22Rv1 (cell line): ENCODE measurements at regions not wholly inside any gene's neighbourhood (a gene's known extent, or its start where the extent isn't known, plus 50 kb on each side); places are given as distances from the start of the nearest gene placed in this dataset.

ENCODE experiments used
- H3K27ac ChIP-seq: fragments of 450-650 bp; 2 replicates; pipeline ENCODE4 v1.5.1; 2017
- ZFX ChIP-seq: fragments of 450-650 bp; IDR thresholded peaks from 2 replicates; pipeline ENCODE4 v1.6.1; 2017; ENCODE audit warnings: antibody characterized with exemption, borderline replicate concordance
- TF ChIP-seq, protein P1 (sequence below): fragments of 450-650 bp; IDR thresholded peaks from 2 replicates; pipeline ENCODE4 v1.5.1; 2017; ENCODE audit warnings: mild to moderate bottlenecking

GRCh38 chr1:229984310-229984991 is 82.6 kb upstream of the GALNT2 start:
- no peak for TF ChIP-seq ZFX
- TF ChIP-seq, protein P1, sequence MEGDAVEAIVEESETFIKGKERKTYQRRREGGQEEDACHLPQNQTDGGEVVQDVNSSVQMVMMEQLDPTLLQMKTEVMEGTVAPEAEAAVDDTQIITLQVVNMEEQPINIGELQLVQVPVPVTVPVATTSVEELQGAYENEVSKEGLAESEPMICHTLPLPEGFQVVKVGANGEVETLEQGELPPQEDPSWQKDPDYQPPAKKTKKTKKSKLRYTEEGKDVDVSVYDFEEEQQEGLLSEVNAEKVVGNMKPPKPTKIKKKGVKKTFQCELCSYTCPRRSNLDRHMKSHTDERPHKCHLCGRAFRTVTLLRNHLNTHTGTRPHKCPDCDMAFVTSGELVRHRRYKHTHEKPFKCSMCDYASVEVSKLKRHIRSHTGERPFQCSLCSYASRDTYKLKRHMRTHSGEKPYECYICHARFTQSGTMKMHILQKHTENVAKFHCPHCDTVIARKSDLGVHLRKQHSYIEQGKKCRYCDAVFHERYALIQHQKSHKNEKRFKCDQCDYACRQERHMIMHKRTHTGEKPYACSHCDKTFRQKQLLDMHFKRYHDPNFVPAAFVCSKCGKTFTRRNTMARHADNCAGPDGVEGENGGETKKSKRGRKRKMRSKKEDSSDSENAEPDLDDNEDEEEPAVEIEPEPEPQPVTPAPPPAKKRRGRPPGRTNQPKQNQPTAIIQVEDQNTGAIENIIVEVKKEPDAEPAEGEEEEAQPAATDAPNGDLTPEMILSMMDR, result no peak
- H3K27ac ChIP-seq, result no peak overlapping the region

- no peak for TF ChIP-seq ZFX
- TF ChIP-seq, protein P1, result no peak
These were observed 81.9 kb upstream of the GALNT2 start for GRCh38 chr1:229984992-229985612.

DNA sequence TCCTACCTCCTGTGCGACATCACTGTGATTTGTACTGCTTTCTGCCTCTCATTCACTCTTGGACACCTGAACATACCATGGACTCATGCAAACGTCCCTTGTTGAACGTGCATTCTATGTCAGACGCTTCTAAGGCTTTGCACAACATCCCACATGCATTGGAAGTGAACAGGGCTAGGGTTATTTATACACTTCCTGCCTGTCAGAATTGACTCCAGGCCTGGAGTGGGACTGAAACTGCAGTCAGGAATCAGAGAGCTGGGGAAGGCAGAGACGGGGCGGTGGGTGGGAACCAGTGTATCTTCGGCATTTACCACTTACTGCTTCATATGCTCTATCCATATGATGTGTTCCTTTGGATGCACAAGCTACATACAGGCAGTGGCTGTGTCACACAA is 81.4 kb upstream of the GALNT2 start:
- no peak for TF ChIP-seq ZFX
- no peak overlapping the region for H3K27ac ChIP-seq

More at GRCh38 chr1:229984992-229985612, 81.9 kb upstream of the GALNT2 start:
- H3K27ac ChIP-seq, result no peak overlapping the region

- H3K27ac ChIP-seq, result no peak overlapping the region
- TF ChIP-seq, protein P1, result no peak
- TF ChIP-seq ZFX, result no peak
These were observed 80.2 kb upstream of the GALNT2 start for GRCh38 chr1:229986737-229987337.

- TF ChIP-seq, protein P1, result no peak
- no peak for TF ChIP-seq ZFX
These were observed 79.1 kb upstream of the GALNT2 start for GRCh38 chr1:229987953-229988352.

GRCh38 chr1:229988534-229988933 is 78.5 kb upstream of the GALNT2 start:
- TF ChIP-seq, protein P1, result no peak
- no peak for TF ChIP-seq ZFX

More at GRCh38 chr1:229987953-229988352, 79.1 kb upstream of the GALNT2 start:
- no peak overlapping the region for H3K27ac ChIP-seq

GRCh38 chr1:229989591-229990248 is 77.3 kb upstream of the GALNT2 start:
- TF ChIP-seq ZFX, result no peak
- TF ChIP-seq, protein P1, result no peak
- H3K27ac ChIP-seq, result no peak overlapping the region

More at GRCh38 chr1:229988534-229988933, 78.5 kb upstream of the GALNT2 start:
- H3K27ac ChIP-seq, result no peak overlapping the region
